A673 (cell line): ENCODE measurements at regions not wholly inside any gene's neighbourhood (a gene's known extent, or its start where the extent isn't known, plus 50 kb on each side); places are given as distances from the start of the nearest gene placed in this dataset.

ENCODE experiments used
- BruUV-seq: library from RNA; stranded (reverse); fragments of 400-500 nt; replicated peaks from 2 replicates; lab custom pipeline; 2021; lab: Mats Ljungman, UMichigan
- CTCF ChIA-PET: fragments of 300-600 bp; sonication (Branson Sonifier 250); formaldehyde crosslinking; loops from one replicate; lab custom pipeline; 2022; ENCODE audit warnings: antibody characterized with exemption; lab: Charles Lee
- POLR2A ChIA-PET: fragments of 300-600 bp; sonication (Branson Sonifier 250); formaldehyde crosslinking; loops from one replicate; lab custom pipeline; 2022; ENCODE audit warnings: antibody characterized with exemption; ENCODE audit not compliant: low non-redundant PET; lab: Charles Lee
- DNase-seq: peaks from one replicate; pipeline ENCODE4 v3.0.0-alpha.2; 2015; ENCODE audit warnings: low spot score
- H3K27ac ChIP-seq: fragments of 200-600 bp; sonication (generic); 2 replicates; pipeline ENCODE4 v1.5.1; 2016; ENCODE audit warnings: mixed run types, low read depth, mild to moderate bottlenecking, mixed read lengths, antibody characterized with exemption, low read length; ENCODE audit not compliant: poor library complexity, severe bottlenecking
- H3K27me3 ChIP-seq: fragments of 200-600 bp; sonication (generic); replicated peaks from 2 replicates; pipeline ENCODE4 v1.6.1; 2017; ENCODE audit warnings: mixed run types, low read depth, mild to moderate bottlenecking, mixed read lengths, antibody characterized with exemption, low read length; ENCODE audit not compliant: insufficient read depth, poor library complexity
- H3K36me3 ChIP-seq: fragments of 200-600 bp; sonication (generic); 2 replicates; pipeline ENCODE4 v1.6.1; 2016; ENCODE audit warnings: mixed run types, mild to moderate bottlenecking, mixed read lengths, antibody characterized with exemption, low read length; ENCODE audit not compliant: insufficient read depth, poor library complexity, severe bottlenecking
- H3K4me1 ChIP-seq: fragments of 200-600 bp; sonication (generic); 2 replicates; pipeline ENCODE4 v1.6.1; 2017; ENCODE audit warnings: mixed run types, mild to moderate bottlenecking, mixed read lengths, antibody characterized with exemption, low read length; ENCODE audit not compliant: insufficient read depth, poor library complexity, severe bottlenecking
- H3K4me3 ChIP-seq: fragments of 200-600 bp; sonication (generic); 2 replicates; pipeline ENCODE4 v1.5.1; 2016; ENCODE audit warnings: low read depth, mixed run types, mild to moderate bottlenecking, mixed read lengths, low read length; ENCODE audit not compliant: poor library complexity, severe bottlenecking
- H3K9me3 ChIP-seq: fragments of 200-600 bp; sonication (generic); 2 replicates; pipeline ENCODE4 v1.6.1; 2016; ENCODE audit warnings: mixed run types, low read depth, mild to moderate bottlenecking, mixed read lengths, antibody characterized with exemption, low read length; ENCODE audit not compliant: poor library complexity, severe bottlenecking
- CTCF ChIP-seq: fragments of 300-800, 200-600 bp; sonication (generic); conservative IDR thresholded peaks from 2 replicates; pipeline ENCODE4 v1.5.1; 2017; ENCODE audit warnings: low read depth, mild to moderate bottlenecking, antibody characterized with exemption, low read length, moderate library complexity, mixed read lengths
- EZH2 ChIP-seq: fragments of 200-600 bp; sonication (generic); IDR thresholded peaks from 2 replicates; pipeline ENCODE4 v1.6.1; 2017; ENCODE audit warnings: borderline replicate concordance, low read depth, mild to moderate bottlenecking, mixed read lengths, antibody characterized with exemption, low read length; ENCODE audit not compliant: poor library complexity, severe bottlenecking
- intact Hi-C: fragments of 100-400 bp; cut with micrococcal nuclease; formaldehyde crosslinking; loops from one replicate; pipeline ENCODE4 v1.10.0; 2022; ENCODE audit not compliant: unreplicated experiment

GRCh38 chr9:31078175-31078574, 1306.3 kb upstream of the ACO1 start:
- Histone ChIP-seq H3K4me3 (no peak overlapping the region), H3K27me3 (no peaks in the 10 kb centered on the region), H3K9me3 (no peaks in the 10 kb centered on the region), H3K27ac (no peak overlapping the region), H3K36me3 (no peaks in the 10 kb centered on the region), H3K4me1 (no peaks in the 10 kb centered on the region)
- intact Hi-C loops, result no loop called here
- TF ChIP-seq CTCF (no peak), EZH2 (no peak)
- no peak for DNase-seq
- BruUV-seq, result no TSS peak
- CTCF ChIA-PET, result no interaction called here
- POLR2A ChIA-PET, result no interaction called here

- ChIA-PET POLR2A (no interaction called here), CTCF (no interaction called here)
- BruUV-seq, result no TSS peak
- no peak overlapping the region for H3K4me3 ChIP-seq
- no peaks in the 10 kb centered on the region for H3K4me1 ChIP-seq
- DNase-seq, result peak; percentile 15
- H3K27ac ChIP-seq, result no peak overlapping the region
- H3K36me3 ChIP-seq, result no peaks in the 10 kb centered on the region
- no peaks in the 10 kb centered on the region for H3K9me3 ChIP-seq
- TF ChIP-seq CTCF (no peak), EZH2 (no peak)
- intact Hi-C loops, result no loop called here
- H3K27me3 ChIP-seq, result no peaks in the 10 kb centered on the region
Observed at GRCh38 chr9:31084350-31084749, 1300.1 kb upstream of the ACO1 start.

- ChIA-PET POLR2A (no interaction called here), CTCF (no interaction called here)
- no peaks in the 10 kb centered on the region for H3K27me3 ChIP-seq
- TF ChIP-seq CTCF, result no peak
- no peak for TF ChIP-seq EZH2
- no peak for DNase-seq
- H3K36me3 ChIP-seq, result no peaks in the 10 kb centered on the region
- H3K27ac ChIP-seq, result no peak overlapping the region
- BruUV-seq, result no TSS peak
- no peak overlapping the region for H3K4me3 ChIP-seq
- no peaks in the 10 kb centered on the region for H3K4me1 ChIP-seq
- intact Hi-C loops, result no loop called here
- H3K9me3 ChIP-seq, result no peaks in the 10 kb centered on the region
Observed at GRCh38 chr9:31089549-31090221, 1294.8 kb upstream of the ACO1 start.
